GM12891 (cell line): ENCODE measurements at regions not wholly inside any gene's neighbourhood (a gene's known extent, or its start where the extent isn't known, plus 50 kb on each side); places are given as distances from the start of the nearest gene placed in this dataset.

ENCODE experiments used
- DNase-seq: peaks from one replicate; pipeline ENCODE4 v3.0.0; 2011; ENCODE audit warnings: low spot score; ENCODE audit not compliant: insufficient read length
- FAIRE-seq: peaks from 2 replicates; lab custom pipeline; 2011; peaks lifted over from hg19 to GRCh38; lab: Jason Lieb, UNC
- PAX5 ChIP-seq: IDR thresholded peaks from 2 replicates; pipeline ENCODE4 v1.6.1; 2011; ENCODE audit warnings: low read length, moderate library complexity, mild to moderate bottlenecking; ENCODE audit not compliant: insufficient read depth, severe bottlenecking
- POLR2A ChIP-seq: IDR thresholded peaks from 2 replicates; pipeline ENCODE4 v1.6.1; 2011; ENCODE audit warnings: low read depth, low read length, control low read depth
- POLR2AphosphoS5 ChIP-seq: IDR thresholded peaks from 2 replicates; pipeline ENCODE4 v1.6.1; 2011; ENCODE audit warnings: low read depth, low read length, control low read depth
- POU2F2 ChIP-seq: IDR thresholded peaks from 2 replicates; pipeline ENCODE4 v1.6.1; 2011; ENCODE audit warnings: low read depth, mild to moderate bottlenecking, control low read depth, low read length, moderate library complexity
- SPI1 ChIP-seq: IDR thresholded peaks from 2 replicates; pipeline ENCODE4 v1.6.1; 2011; ENCODE audit warnings: low read depth, low read length, control low read depth
- TAF1 ChIP-seq: IDR thresholded peaks from 2 replicates; pipeline ENCODE4 v1.6.1; 2011; ENCODE audit warnings: low read depth, low read length, control low read depth

DNA sequence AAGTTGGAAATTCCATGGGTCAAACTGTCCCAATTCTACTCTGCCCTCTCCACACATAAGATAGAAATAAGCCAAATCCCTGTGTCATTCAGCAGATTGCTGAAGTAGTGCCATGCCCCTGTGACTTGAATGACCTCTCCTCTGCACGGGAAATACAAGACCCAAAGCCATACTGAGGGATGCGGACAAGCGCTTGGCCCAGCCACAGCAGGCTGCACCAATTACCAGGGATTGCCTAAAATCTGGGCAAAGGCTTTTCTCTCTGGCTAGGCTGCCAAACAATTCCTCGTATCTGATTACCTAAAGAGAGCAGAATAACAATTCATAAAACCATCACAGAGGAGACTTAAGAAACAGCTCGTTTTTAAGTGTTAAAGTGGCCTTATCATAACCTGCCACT lies 421.8 kb upstream of the JARID2 start:
- DNase-seq (no peak), FAIRE-seq (no peak)
- TF ChIP-seq SPI1 (no peak), POLR2A (no peak), POLR2AphosphoS5 (no peak), PAX5 (no peak), POU2F2 (no peak), TAF1 (no peak)

DNA sequence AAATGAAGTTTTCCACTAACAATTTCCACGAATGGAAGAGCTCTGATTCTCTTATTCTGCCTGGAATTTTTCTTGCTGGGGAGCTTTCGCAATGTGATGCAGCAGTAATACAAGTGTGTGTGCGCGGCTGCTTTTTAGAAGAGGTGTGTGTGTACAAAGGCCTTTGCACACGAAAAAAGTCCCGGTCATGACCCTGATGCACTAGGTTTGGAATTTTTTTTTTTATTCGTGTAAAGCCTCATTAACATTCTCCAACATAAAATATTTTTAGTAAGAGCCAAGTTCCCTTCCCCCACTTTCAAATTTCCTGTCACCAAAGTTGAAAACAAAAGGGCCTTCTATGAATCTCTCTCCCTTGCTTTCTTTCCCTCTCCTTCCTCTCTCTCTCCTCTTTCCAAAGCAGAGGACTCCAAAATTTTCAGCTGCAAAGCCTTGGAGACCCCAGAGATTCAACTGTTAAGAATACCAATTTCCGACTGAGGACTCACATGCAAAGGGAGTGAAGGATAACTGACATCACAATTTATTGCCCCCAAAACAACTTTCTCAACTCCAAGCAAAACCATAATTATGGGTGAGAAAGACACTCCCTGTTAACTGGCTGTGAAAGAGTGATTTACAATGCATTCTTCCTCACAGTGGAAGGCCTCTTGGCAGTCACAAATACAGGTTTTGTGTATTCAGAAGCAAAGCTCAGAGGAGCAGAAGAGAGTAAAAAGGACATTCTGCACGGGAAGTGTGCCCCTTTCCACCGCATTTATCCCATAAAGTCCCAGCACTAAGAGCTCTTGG lies 421.2 kb upstream of the JARID2 start:
- TF ChIP-seq POU2F2 (no peak), TAF1 (no peak), SPI1 (no peak), POLR2A (no peak), POLR2AphosphoS5 (no peak), PAX5 (no peak)
- no peak for DNase-seq
- no peak for FAIRE-seq

DNA sequence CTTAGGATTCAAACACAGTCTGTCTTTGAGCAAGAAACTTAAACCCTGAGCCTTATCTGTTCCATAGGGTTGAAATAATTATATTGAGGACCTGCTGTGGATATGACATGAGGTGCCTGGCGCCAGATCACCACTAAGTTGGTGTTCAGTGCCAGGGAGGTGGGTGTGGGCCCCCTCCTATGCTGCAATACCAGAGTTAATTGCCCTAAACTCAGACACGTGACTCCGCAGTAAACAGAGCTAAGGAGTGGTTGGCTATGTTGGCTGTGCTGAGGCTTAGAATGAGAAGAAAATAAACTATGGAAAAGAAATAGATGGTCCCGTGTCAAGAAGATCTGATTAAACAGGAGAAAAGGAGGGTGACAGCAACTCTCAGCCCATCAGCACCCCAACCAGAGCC lies 419.4 kb upstream of the JARID2 start:
- TF ChIP-seq TAF1 = no peak
- TF ChIP-seq SPI1 = no peak
- no peak for TF ChIP-seq POU2F2
- TF ChIP-seq POLR2AphosphoS5 = no peak
- TF ChIP-seq PAX5 = no peak
- no peak for TF ChIP-seq POLR2A
- no peak for FAIRE-seq
- DNase-seq = no peak

DNA sequence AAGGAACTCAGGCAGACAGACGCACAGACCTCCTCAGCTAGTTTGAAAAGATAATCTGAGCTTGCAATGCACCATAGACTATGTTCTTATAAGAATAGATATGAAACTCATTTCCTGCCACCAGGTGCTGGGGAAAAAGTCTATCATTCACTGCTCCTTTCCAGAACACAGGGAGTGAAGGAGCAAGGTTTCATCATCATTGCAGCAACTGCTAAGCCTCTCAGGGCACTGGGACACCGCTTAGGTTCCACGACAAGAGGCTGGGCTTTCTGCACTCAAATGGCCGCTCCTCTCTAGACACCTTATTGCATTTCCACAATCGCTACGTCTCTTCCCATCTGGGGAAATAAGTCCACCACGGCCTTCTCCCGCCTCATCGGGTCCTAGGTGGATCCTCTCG lies 418.5 kb upstream of the JARID2 start:
- FAIRE-seq (no peak), DNase-seq (no peak)
- no peak for TF ChIP-seq POLR2AphosphoS5
- no peak for TF ChIP-seq TAF1

DNA sequence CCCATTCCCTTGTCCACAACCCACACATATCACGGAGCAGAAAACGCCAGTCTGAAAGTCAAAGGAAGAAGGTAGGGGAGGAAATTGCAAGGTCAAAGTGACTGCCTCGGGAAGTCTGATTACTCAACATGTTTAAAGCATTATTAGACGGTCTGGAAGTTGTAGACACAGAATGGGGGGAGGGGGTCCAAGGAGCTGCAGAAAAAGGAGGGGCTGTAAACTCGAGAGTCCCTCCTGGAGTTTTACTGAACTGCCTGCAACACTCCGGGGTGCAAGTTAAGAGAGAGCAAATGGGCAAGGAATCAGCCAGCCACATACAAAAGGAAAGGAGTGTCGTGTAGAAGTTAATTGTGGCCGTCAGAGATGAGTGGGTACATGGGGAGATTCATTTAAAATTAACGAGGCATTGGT lies 417.7 kb upstream of the JARID2 start:
- no peak for DNase-seq
- TF ChIP-seq POLR2A (no peak), PAX5 (no peak), POU2F2 (no peak), SPI1 (no peak), TAF1 (no peak), POLR2AphosphoS5 (no peak)
- FAIRE-seq = no peak

DNA sequence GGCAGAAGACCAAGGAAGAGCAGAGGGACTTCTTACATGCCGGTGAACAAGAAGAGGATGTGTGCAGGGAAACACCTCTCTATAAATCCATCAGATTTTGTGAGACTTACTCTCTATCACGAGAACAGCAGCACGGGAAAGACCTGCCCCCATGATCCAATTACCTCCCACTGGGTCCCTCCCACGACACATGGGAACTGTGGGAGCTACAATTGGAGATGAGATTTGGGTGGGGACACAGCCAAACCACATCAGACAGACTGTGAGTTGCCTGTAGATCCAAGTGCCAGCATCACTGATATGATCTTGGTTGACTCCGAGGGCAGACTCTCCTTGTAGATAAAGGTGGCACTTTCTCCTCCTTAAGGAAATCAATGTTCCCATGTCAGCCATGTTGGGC lies 414.8 kb upstream of the JARID2 start:
- no peak for TF ChIP-seq PAX5
- TF ChIP-seq POU2F2 = no peak
- no peak for FAIRE-seq
- no peak for DNase-seq

DNA sequence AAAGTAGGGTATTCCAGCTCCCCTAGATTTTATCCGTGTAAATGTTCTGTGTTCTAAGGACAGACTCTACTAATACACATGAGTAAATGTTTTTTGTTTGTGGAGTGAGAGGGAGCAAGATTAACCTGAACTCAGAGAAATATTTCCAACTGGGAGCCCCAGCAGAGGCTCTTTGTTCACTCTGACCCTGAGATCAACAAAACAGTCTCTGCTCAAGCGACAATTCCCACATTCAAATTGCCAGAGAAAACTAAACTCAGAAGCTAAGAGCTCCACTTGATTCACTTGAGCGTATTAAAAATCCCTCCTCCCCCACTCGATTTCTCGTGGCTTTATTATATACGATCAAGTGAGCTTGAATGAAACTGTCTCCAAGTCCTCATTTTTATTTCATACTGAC lies 413.9 kb upstream of the JARID2 start:
- DNase-seq = no peak

DNA sequence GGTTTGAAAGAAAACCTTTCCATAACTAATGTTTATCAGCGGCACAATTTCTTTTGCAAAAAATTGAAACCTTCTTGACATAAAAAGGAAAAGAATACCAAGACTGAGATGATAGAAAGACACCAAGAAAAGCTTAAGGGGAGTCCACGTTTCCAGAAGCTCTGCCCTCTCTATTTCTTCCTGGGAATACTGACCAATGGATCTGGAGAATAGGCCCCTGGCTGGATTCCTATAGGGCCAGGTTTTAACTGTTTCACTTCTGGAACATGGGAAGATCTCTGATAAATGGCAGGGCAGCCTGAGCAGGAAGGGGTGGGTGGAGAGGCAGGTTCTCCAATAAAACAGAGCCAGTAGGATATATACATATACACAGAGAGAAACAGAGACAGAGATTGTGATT lies 413.4 kb upstream of the JARID2 start:
- DNase-seq = no peak
- TF ChIP-seq POLR2A (no peak), TAF1 (no peak), SPI1 (no peak), PAX5 (no peak), POU2F2 (no peak)
- FAIRE-seq = no peak

More for the DNA sequence above, 413.9 kb upstream of the JARID2 start:
- TF ChIP-seq POU2F2 = no peak
- TF ChIP-seq SPI1 = no peak
- no peak for TF ChIP-seq POLR2A
- no peak for TF ChIP-seq PAX5
- no peak for TF ChIP-seq POLR2AphosphoS5
- TF ChIP-seq TAF1 = no peak
- no peak for FAIRE-seq

DNA sequence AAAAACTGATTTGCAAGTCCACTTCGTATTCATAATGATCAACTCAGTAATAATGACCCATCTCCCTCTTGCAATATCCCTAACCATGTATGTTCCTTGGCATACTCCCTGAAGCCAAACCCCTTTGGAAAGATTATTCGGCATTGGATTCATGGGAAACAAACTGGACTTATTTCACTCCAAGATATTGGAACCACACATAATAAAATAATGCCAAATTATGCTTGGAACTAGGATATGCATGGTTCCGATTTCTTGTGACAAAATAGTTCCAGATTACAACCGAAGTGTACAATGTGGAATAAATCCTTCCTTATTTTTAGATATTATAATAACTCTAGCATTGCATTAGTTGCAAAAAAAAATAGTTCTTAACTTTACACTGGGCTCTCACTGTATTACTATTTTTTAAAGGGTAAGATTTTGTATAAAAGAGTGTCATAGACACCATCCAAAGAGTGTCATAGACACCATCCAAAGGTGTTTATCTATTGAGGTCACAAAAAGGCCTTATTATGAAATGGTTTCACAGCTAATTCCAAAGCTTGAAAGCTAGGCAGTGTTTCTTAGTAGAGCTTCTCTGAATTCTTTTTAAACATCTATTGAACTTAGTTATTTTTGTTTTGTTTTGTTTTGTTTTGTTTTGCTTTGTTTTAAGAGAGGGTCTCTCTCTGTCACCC lies 410.9 kb upstream of the JARID2 start:
- FAIRE-seq = no peak
- TF ChIP-seq TAF1 (no peak), POU2F2 (no peak), SPI1 (no peak), PAX5 (no peak), POLR2AphosphoS5 (no peak), POLR2A (no peak)
- no peak for DNase-seq

DNA sequence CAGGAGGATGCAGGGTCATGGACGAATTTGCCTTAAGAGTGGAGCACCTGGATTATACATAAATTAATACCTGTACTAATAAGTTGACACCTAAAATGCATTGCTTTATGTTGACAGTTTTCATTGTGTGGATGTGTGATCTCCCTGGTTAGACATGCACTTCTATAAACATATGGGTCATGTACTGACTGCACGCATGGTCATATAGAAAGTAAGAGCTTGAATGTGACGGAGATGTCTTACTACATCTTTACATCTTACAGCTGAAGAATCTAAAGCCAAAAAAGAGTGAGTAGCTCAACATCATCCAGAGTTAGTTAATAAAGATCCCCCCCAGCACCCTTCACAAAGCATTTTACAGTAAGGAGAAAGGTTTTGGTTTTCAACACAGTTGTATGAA lies 408.4 kb upstream of the JARID2 start:
- FAIRE-seq = no peak
- TF ChIP-seq TAF1 = no peak
- no peak for TF ChIP-seq PAX5
- no peak for DNase-seq
